ENCODE measurements at regions not wholly inside any gene's neighbourhood (a gene's known extent, or its start where the extent isn't known, plus 50 kb on each side); places are given as distances from the start of the nearest gene placed in this dataset.

- DNase-seq (ENCODE audit: low read depth, low spot score), result no peak
These were observed 57.1 kb upstream of the RNF152 start for GRCh38 chr18:61949946-61950345.

GRCh38 chr18:61948846-61949438 is 56.1 kb upstream of the RNF152 start:
- DNase-seq (ENCODE audit: low read depth, low spot score), result no peak

GRCh38 chr18:61948281-61948741 is 55.5 kb upstream of the RNF152 start:
- DNase-seq (ENCODE audit: low read depth, low spot score), result no peak

- DNase-seq (ENCODE audit: low read depth, low spot score), result no peak
These were observed 53.6 kb upstream of the RNF152 start for GRCh38 chr18:61946449-61946848.

- DNase-seq (ENCODE audit: low read depth, low spot score), result no peak
These were observed 50.6 kb upstream of the RNF152 start for GRCh38 chr18:61943175-61943964.

Data from brain pericyte (primary cell).